Heart right ventricle (tissue), 16 donors: ENCODE measurements at regions not wholly inside any gene's neighbourhood (a gene's known extent, or its start where the extent isn't known, plus 50 kb on each side); places are given as distances from the start of the nearest gene placed in this dataset.

ENCODE experiments used
- ATAC-seq, 8 donors: fragments of 200-7000 bp; cut with Tn5 transposase; one replicate each; pipeline ENCODE4 v1.9.1; 2020; ENCODE audit warnings: mild to moderate bottlenecking in 8 of 8, moderate library complexity in 8 of 8, moderate number of reproducible peaks in 1 of 8
- DNase-seq, 2 donors: peaks; one replicate each; pipeline ENCODE4 v3.0.0-alpha.2; 2020
- H3K27ac ChIP-seq, 10 donors: fragments of 200-600 bp; sonication (generic) in 2 of 10; one replicate each; pipeline versions ENCODE4 v1.5.0 to v1.8.0; 2020 to 2022; ENCODE audit warnings: mild to moderate bottlenecking in 3 of 10
- H3K27me3 ChIP-seq, 7 donors: fragments of 200-600 bp; one replicate each; pipeline ENCODE4 v1.8.0; 2021 to 2022; ENCODE audit warnings: mild to moderate bottlenecking in 2 of 7
- H3K36me3 ChIP-seq, 9 donors: fragments of 200-600 bp; sonication (generic) in 1 of 9; one replicate each; pipeline versions ENCODE4 v1.5.0 to v1.8.0; 2020 to 2022; ENCODE audit warnings: mild to moderate bottlenecking in 2 of 9
- H3K4me1 ChIP-seq, 9 donors: fragments of 200-600 bp; sonication (generic) in 1 of 9; one replicate each; pipeline versions ENCODE4 v1.5.0 to v1.8.0; 2020 to 2022; ENCODE audit warnings: mild to moderate bottlenecking in 4 of 9
- H3K4me3 ChIP-seq, 10 donors: fragments of 200-600 bp; sonication (generic) in 2 of 10; one replicate each; pipeline versions ENCODE4 v1.5.0 to v1.8.0; 2020 to 2022; ENCODE audit warnings: mild to moderate bottlenecking in 7 of 10, moderate library complexity in 2 of 10
- H3K9me3 ChIP-seq, 11 donors: fragments of 200-600 bp in 10 of 11; sonication (generic) in 2 of 11; one replicate each; pipeline versions ENCODE4 v1.5.0 to v1.8.0; 2013 to 2022; ENCODE audit warnings: mild to moderate bottlenecking in 2 of 11, control low read depth in 1 of 11, moderate library complexity in 1 of 11
- WGBS, 2 donors: extraction: QIAGEN DNeasy Blood & Tissue Kit; methylation state at CpG; one replicate each; pipeline ENCODE4 v1.1.7; 2013; ENCODE audit warnings: inconsistent platforms in 1 of 2; 5-methylcytosine and 5-hydroxymethylcytosine counted together
- intact Hi-C, 10 donors: fragments of 100-400 bp; cut with DNase I; formaldehyde crosslinking; loops; one replicate each; pipeline versions ENCODE4 v1.11.1 to v1.14.2; 2022
- TF ChIP-seq, protein P1 (sequence below), 9 donors: fragments of 200-600 bp; sonication (generic) in 2 of 9; IDR thresholded peaks; one replicate each; pipeline versions ENCODE4 v1.5.0 to v1.8.0; 2021 to 2022; ENCODE audit warnings: antibody characterized with exemption in 9 of 9, mild to moderate bottlenecking in 5 of 9, moderate library complexity in 1 of 9
- donor health status: Arrhythmogenic right ventricular cardiomyopathy.
- donor health status: ischemic (EF 13 %, LVEDD 7.1; RV severe dilation, severe dysfunction).
- donor health status: healthy with polysubstance abuse.
- donor health status: DM: no; HTN: yes; CAD: no.
- donor health status: DM: no; HTN: no; CAD: no.
- donor health status: ischemic (EF 25% LVEDD 6.9; RV normal size, moderate dysfunction).
- donor health status: ischemic (EF 25% LVEDD 5.7; RV mildly dilated, moderate dysfunction).
- donor health status: healthy.
- donor health status: DM: yes; HTN: yes; CAD: no.
- donor health status: Ischemic cardiomyopathy.
- donor health status: ischemic (EF 35%, LVEDD 5.7; RV mildly dilated, moderate dysfunction).
- donor health status: nonischemic (EF 11% LVEDD 7.7; RV severe dilation, severe dysfunction).
- donor health status: DM: yes; HTN: yes; CAD: no.
- donor health status: PGD.
- donor health status: ischemic (EF 29% LVEDD 5.4; RV normal size, mild dysfunction).
- donor health status: nonischemic (EF 23%, LVEDD 6.1; RV moderate dilation, normal function).

DNA sequence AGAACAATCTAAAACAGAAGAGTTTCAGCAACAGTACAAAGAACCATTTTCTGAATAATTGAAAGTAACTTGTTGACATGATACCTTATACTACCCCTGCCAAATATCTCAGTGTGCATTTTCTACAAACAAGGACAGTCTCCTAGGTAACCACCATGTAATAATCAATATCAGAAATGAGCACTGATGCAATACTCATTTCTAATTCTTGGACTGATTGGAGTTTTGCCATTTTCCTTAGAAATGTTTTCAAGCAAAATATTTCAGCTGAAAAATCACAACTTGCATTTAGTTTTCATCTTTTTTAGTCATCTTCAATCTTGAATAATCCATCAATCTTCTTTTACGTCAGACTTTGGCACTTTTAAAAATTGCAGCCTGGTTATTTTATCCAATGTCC lies 420.2 kb downstream of the CDC14C start:
- 86 to 93% methylated on average over 1 of the region's 1 CpG for WGBS, 2 donors

DNA sequence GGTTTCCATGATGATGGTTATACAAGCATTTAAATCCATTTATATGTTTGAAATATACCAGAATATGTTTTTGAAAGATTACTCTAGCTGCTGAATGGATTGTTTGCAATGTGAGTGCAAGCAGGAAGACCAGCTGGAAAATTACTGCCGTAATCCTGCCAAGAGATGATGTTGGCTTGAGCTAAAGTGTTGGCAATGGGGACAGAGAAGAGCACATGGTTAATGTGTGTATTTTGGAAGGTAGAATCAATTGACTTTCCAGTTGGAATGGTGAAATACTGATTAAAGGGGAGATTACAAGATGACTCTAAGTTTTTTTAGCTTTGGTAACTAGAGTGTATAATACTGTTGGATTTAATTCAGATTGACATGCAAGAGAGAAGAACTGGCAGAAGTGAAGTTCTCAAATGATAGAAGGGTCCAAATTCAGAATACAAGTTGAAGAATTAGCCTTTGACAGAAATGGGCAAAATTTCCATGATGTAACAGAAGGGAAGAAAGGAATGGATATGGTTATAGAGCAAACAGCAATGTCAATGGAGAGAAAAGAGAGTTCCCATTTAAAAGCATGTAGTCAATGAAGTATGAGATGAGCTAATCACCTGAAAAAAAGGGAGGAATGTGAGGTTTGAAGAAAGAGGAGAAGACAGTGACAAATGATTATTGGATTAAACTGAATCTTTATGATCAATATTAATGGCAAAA lies 422.0 kb downstream of the CDC14C start:
- ATAC-seq: peak in 7 of 8 donors; percentile 18 to 75 (median 51)
- TF ChIP-seq, protein P1, sequence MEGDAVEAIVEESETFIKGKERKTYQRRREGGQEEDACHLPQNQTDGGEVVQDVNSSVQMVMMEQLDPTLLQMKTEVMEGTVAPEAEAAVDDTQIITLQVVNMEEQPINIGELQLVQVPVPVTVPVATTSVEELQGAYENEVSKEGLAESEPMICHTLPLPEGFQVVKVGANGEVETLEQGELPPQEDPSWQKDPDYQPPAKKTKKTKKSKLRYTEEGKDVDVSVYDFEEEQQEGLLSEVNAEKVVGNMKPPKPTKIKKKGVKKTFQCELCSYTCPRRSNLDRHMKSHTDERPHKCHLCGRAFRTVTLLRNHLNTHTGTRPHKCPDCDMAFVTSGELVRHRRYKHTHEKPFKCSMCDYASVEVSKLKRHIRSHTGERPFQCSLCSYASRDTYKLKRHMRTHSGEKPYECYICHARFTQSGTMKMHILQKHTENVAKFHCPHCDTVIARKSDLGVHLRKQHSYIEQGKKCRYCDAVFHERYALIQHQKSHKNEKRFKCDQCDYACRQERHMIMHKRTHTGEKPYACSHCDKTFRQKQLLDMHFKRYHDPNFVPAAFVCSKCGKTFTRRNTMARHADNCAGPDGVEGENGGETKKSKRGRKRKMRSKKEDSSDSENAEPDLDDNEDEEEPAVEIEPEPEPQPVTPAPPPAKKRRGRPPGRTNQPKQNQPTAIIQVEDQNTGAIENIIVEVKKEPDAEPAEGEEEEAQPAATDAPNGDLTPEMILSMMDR (IDR thresholded peaks at IDR 0.05): no peak

More for the DNA sequence above, 420.2 kb downstream of the CDC14C start:
- Histone ChIP-seq H3K36me3 (no peaks in the 10 kb centered on the region), H3K27ac (no peak overlapping the region), H3K4me1 (peaks cover 0 to 7% (median 0%) of the 10 kb centered on the region in 9 donors), H3K9me3 (peaks cover 0 to 6% (median 0%) of the 10 kb centered on the region in 11 donors), H3K4me3 (no peak overlapping the region), H3K27me3 (no peaks in the 10 kb centered on the region)
- TF ChIP-seq, protein P1 (IDR thresholded peaks at IDR 0.05): no peak
- DNase-seq: no peak
- ATAC-seq: no peak
- intact Hi-C loops: no loop called here

DNA sequence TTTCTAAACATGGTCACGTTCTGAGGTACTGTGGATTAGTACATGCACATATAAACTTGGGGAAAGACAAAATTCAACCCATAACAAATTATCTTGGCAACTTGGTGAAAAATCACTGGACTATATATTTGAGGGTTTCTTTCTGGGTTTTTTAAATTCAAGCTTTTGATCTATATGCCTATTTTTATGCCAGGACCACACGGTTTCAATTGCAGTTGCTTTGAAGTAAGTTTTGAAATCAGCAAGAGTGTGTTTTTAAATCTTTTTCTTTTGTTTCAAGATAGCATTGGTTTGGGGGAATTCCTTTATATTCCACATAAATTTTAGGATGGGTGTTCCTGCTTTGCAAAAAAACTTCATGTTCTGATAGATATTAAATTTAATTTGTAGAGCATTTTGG lies 406.4 kb upstream of the VWC2 start:
- intact Hi-C loops: no loop called here
- WGBS, 2 donors: 52 to 62% methylated on average over 2 of the region's 2 CpGs
- Histone ChIP-seq H3K36me3 (no peaks in the 10 kb centered on the region), H3K9me3 (peaks cover 0 to 8% (median 0%) of the 10 kb centered on the region in 11 donors), H3K27ac (no peak overlapping the region), H3K4me3 (no peak overlapping the region), H3K27me3 (no peaks in the 10 kb centered on the region), H3K4me1 (no peaks in the 10 kb centered on the region)
- DNase-seq (no peak), ATAC-seq (no peak)
- TF ChIP-seq, protein P1 (IDR thresholded peaks at IDR 0.05): no peak

More for the DNA sequence above, 422.0 kb downstream of the CDC14C start:
- Histone ChIP-seq H3K27ac (no peak overlapping the region), H3K27me3 (no peaks in the 10 kb centered on the region), H3K36me3 (no peaks in the 10 kb centered on the region), H3K9me3 (peaks cover 0 to 20% (median 7%) of the 10 kb centered on the region in 11 donors), H3K4me1 (peaks cover 0 to 7% (median 0%) of the 10 kb centered on the region in 9 donors), H3K4me3 (no peak overlapping the region)
- intact Hi-C loops: no loop called here
- peak in 1 of 2 donors; percentile 16 for DNase-seq
- 50 to 59% methylated on average over 1 of the region's 1 CpG for WGBS, 2 donors

DNA sequence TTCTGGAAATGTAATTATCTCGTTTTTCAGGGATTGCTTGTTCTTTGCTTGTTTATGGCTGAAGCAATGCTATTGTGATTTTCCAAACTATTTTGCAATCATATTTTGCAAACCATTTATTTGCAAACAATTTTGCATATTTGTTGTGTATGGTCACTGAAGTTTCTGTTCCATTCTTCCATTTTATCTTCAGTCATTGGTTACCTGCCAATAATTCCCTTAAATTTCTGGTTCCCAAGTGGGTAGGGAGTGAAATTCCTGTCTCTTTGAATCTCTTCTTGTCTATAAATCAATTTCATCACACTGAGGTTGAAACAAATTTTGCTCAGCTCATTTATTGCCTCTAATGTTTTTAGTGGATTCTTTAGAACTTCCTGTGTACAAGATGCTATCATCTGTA lies 401.7 kb upstream of the VWC2 start:
- Histone ChIP-seq H3K27me3 (no peaks in the 10 kb centered on the region), H3K9me3 (peaks cover 0 to 2% (median 0%) of the 10 kb centered on the region in 11 donors), H3K4me3 (no peak overlapping the region), H3K36me3 (no peaks in the 10 kb centered on the region), H3K4me1 (no peaks in the 10 kb centered on the region), H3K27ac (no peak overlapping the region)
- DNase-seq: no peak
- ATAC-seq: no peak
- 53% methylated on average over 1 of the region's 1 CpG for WGBS, 2 donors
- intact Hi-C loops: no loop called here
- TF ChIP-seq, protein P1 (IDR thresholded peaks at IDR 0.05): no peak
